GM23248 (cell line): ENCODE measurements at regions not wholly inside any gene's neighbourhood (a gene's known extent, or its start where the extent isn't known, plus 50 kb on each side); places are given as distances from the start of the nearest gene placed in this dataset.

ENCODE experiments used
- DNase-seq: peaks from one replicate; pipeline ENCODE4 v3.0.0-alpha.2; 2015
- H2AFZ ChIP-seq: fragments of 200-600 bp; sonication (generic); 2 replicates; pipeline ENCODE4 v1.6.1; 2016; ENCODE audit warnings: antibody characterized with exemption
- H3F3A ChIP-seq: fragments of 200-600 bp; sonication (generic); 2 replicates; pipeline ENCODE4 v1.6.1; 2016; ENCODE audit warnings: mild to moderate bottlenecking, antibody characterized with exemption, mixed run types; ENCODE audit not compliant: insufficient read depth
- H3K27ac ChIP-seq: fragments of 200-600 bp; sonication (generic); 2 replicates; pipeline ENCODE4 v1.5.1; 2016; ENCODE audit warnings: mild to moderate bottlenecking
- H3K27me3 ChIP-seq: fragments of 200-600 bp; sonication (generic); replicated peaks from 2 replicates; pipeline ENCODE4 v1.6.1; 2016; ENCODE audit warnings: mild to moderate bottlenecking; ENCODE audit not compliant: insufficient read depth
- H3K36me3 ChIP-seq: fragments of 200-600 bp; sonication (generic); 2 replicates; pipeline ENCODE4 v1.6.1; 2016; ENCODE audit warnings: low read depth, mild to moderate bottlenecking
- H3K4me1 ChIP-seq: fragments of 200-600 bp; sonication (generic); 2 replicates; pipeline ENCODE4 v1.6.1; 2016; ENCODE audit warnings: mild to moderate bottlenecking; ENCODE audit not compliant: insufficient read depth
- H3K4me2 ChIP-seq: fragments of 200-600 bp; sonication (generic); one replicate; pipeline ENCODE4 v1.6.1; 2016; ENCODE audit warnings: mild to moderate bottlenecking; ENCODE audit not compliant: unreplicated experiment
- H3K4me3 ChIP-seq: fragments of 200-600 bp; sonication (generic); 2 replicates; pipeline ENCODE4 v1.5.1; 2016; ENCODE audit warnings: mild to moderate bottlenecking
- H3K79me2 ChIP-seq: fragments of 200-600 bp; sonication (generic); 2 replicates; pipeline ENCODE4 v1.6.1; 2016; ENCODE audit warnings: mild to moderate bottlenecking; ENCODE audit not compliant: insufficient read depth
- H3K9ac ChIP-seq: fragments of 200-600 bp; sonication (generic); 2 replicates; pipeline ENCODE4 v1.6.1; 2016; ENCODE audit warnings: mild to moderate bottlenecking
- H3K9me2 ChIP-seq: fragments of 200-600 bp; sonication (generic); 2 replicates; pipeline ENCODE4 v1.6.1; 2016; ENCODE audit warnings: mixed run types, mild to moderate bottlenecking, moderate library complexity; ENCODE audit not compliant: insufficient read depth
- H3K9me3 ChIP-seq: fragments of 200-600 bp; sonication (generic); one replicate; pipeline ENCODE4 v1.6.1; 2017; ENCODE audit warnings: low read depth
- H4K20me1 ChIP-seq: fragments of 200-600 bp; sonication (generic); 2 replicates; pipeline ENCODE4 v1.6.0; 2016; ENCODE audit not compliant: insufficient read depth
- EZH2 ChIP-seq: fragments of 200-600 bp; sonication (generic); IDR thresholded peaks from 2 replicates; pipeline ENCODE4 v1.6.1; 2018; ENCODE audit warnings: antibody characterized with exemption, mild to moderate bottlenecking; ENCODE audit not compliant: insufficient read depth, poor library complexity, severe bottlenecking
- EZH2phosphoT487 ChIP-seq: fragments of 200-600 bp; sonication (generic); IDR thresholded peaks from 2 replicates; pipeline ENCODE4 v1.6.1; 2018; ENCODE audit warnings: antibody characterized with exemption, moderate library complexity, mild to moderate bottlenecking, low read depth; ENCODE audit not compliant: insufficient read depth
- WGBS, 2 experiments: methylation state at CpG; one replicate each; pipeline ENCODE4 v1.1.6; 2015 to 2017; ENCODE audit warnings: low lambda C conversion rate in 2 of 2, low coverage in 1 of 2; ENCODE audit errors: missing lambda C conversion rate in 2 of 2; 5-methylcytosine and 5-hydroxymethylcytosine counted together
- in situ Hi-C: fragments of 300-500 bp; cut with MboI; formaldehyde crosslinking; loops from 2 replicates; pipeline ENCODE4 v1.15.0; 2020

GRCh38 chr4:80125252-80126177 is 52.5 kb upstream of the ANTXR2 start:
- DNase-seq, result peak; percentile 64
- Histone ChIP-seq H3K4me2 (no peak overlapping the region), H3K36me3 (no peaks in the 10 kb centered on the region), H3K9me2 (no peaks in the 10 kb centered on the region), H4K20me1 (no peaks in the 10 kb centered on the region), H3K27ac (no peak overlapping the region), H3K9me3 (no peaks in the 10 kb centered on the region), H3K79me2 (no peaks in the 10 kb centered on the region), H3K4me3 (no peak overlapping the region), H2AFZ (peak overlapping the region; percentile 58; the same call in 1 of the 2 replicates), H3K27me3 (no peaks in the 10 kb centered on the region), H3K9ac (no peak overlapping the region), H3K4me1 (peaks cover 19% of the 10 kb centered on the region), H3F3A (no peaks in the 10 kb centered on the region)
- in situ Hi-C loops, result no loop called here
- 94 to 98% methylated on average over 4 of the region's 4 CpGs for WGBS, 2 experiments
- TF ChIP-seq EZH2 (no peak), EZH2phosphoT487 (no peak)

GRCh38 chr4:80124246-80125211 is 51.5 kb upstream of the ANTXR2 start:
- Histone ChIP-seq H3K4me3 (no peak overlapping the region), H3K79me2 (no peaks in the 10 kb centered on the region), H3K36me3 (no peaks in the 10 kb centered on the region), H3K9ac (no peak overlapping the region), H3K4me1 (peaks cover 19% of the 10 kb centered on the region), H4K20me1 (no peaks in the 10 kb centered on the region), H3K9me3 (no peaks in the 10 kb centered on the region), H2AFZ (peak overlapping the region; percentile 58; the same call in 1 of the 2 replicates), H3K4me2 (no peak overlapping the region), H3K9me2 (no peaks in the 10 kb centered on the region), H3K27me3 (no peaks in the 10 kb centered on the region), H3F3A (no peaks in the 10 kb centered on the region), H3K27ac (no peak overlapping the region)
- TF ChIP-seq EZH2phosphoT487 (no peak), EZH2 (no peak)
- no peak for DNase-seq
- in situ Hi-C loops, result no loop called here
- WGBS, 2 experiments, result 90 to 95% methylated on average over 1 of the region's 1 CpG
